ENCODE measurements at regions not wholly inside any gene's neighbourhood (a gene's known extent, or its start where the extent isn't known, plus 50 kb on each side); places are given as distances from the start of the nearest gene placed in this dataset.

- in situ Hi-C loops (cut with MboI): no loop called here
- no peak for ATAC-seq
- Histone ChIP-seq H3K4me3 (no peak overlapping the region), H3K36me3 (ENCODE audit: control insufficient read depth in 2 of 2, insufficient read depth in 2 of 2, low read length in 1 of 2) (no peaks in the 10 kb centered on the region), H2AFZ (ENCODE audit: control insufficient read depth, low read depth, low read length) (no peak overlapping the region), H4K20me1 (ENCODE audit: control insufficient read depth, insufficient read depth) (no peaks in the 10 kb centered on the region), H3K9ac (ENCODE audit: control insufficient read depth, insufficient read depth, low read length) (no peak overlapping the region), H3K79me2 (ENCODE audit: control insufficient read depth, insufficient read depth, low read length) (no peaks in the 10 kb centered on the region), H3K9me3 (replicated peaks; ENCODE audit: control insufficient read depth, insufficient read depth, low read length) (no peaks in the 10 kb centered on the region), H3K27ac (ENCODE audit: control insufficient read depth, insufficient read depth) (no peak overlapping the region), H3K4me1 (ENCODE audit: control insufficient read depth, insufficient read depth, low read length) (no peaks in the 10 kb centered on the region), H3K27me3 (replicated peaks in 1 of 2; ENCODE audit: control insufficient read depth in 2 of 2, insufficient read depth in 2 of 2, low read length in 1 of 2) (no peaks in the 10 kb centered on the region; a peak in 1 of 4 replicates), H3K4me2 (ENCODE audit: control insufficient read depth, insufficient read depth) (no peak overlapping the region)
- no peak for DNase-seq (ENCODE audit: low read depth, low spot score)
- SMC1A ChIA-PET (ENCODE audit: uncharacterized antibody, unreplicated experiment): no interaction called here
- BruUV-seq (replicated peaks): no TSS peak
- RAD21 ChIA-PET (ENCODE audit: unreplicated experiment): no interaction called here
- WGBS (ENCODE audit: insufficient coverage, insufficient replicate concordance, low lambda C conversion rate, missing lambda C conversion rate): 27% methylated on average over 13 of the region's 13 CpGs
- CTCF ChIA-PET: no interaction called here
- TF ChIP-seq HDGF (IDR thresholded peaks at IDR 0.05) (no peak), DPF2 (IDR thresholded peaks at IDR 0.05) (no peak), BRCA1 (IDR thresholded peaks at IDR 0.05; ENCODE audit: low read depth, low read length) (no peak), PBX3 (IDR thresholded peaks at IDR 0.05; ENCODE audit: insufficient replicate concordance, low read depth, low read length) (no peak), BMI1 (IDR thresholded peaks at IDR 0.05; ENCODE audit: borderline replicate concordance) (no peak), ZNF592 (IDR thresholded peaks at IDR 0.05) (no peak), MEF2A (IDR thresholded peaks at IDR 0.05; ENCODE audit: insufficient read depth, low read depth, low read length) (no peak), MXI1 (IDR thresholded peaks at IDR 0.05; ENCODE audit: low read depth, low read length) (no peak), ZZZ3 (IDR thresholded peaks at IDR 0.05; ENCODE audit: control insufficient read depth, insufficient read length, low read depth) (no peak)
- intact Hi-C loops (cut with micrococcal nuclease; ENCODE audit: unreplicated experiment): no loop called here
- POLR2A ChIA-PET: no interaction called here
- no peak for FAIRE-seq
Measured at GRCh38 chr16:86789621-86790051, 211.3 kb downstream of the FOXL1 start.
